ENCODE measurements at regions not wholly inside any gene's neighbourhood (a gene's known extent, or its start where the extent isn't known, plus 50 kb on each side); places are given as distances from the start of the nearest gene placed in this dataset.

GRCh38 chr13:33392794-33393405, 107.3 kb upstream of the STARD13 start:
- TF ChIP-seq CTCF (IDR thresholded peaks at IDR 0.05) = no peak
- no peak for TF ChIP-seq POLR2A (IDR thresholded peaks at IDR 0.05)

Measured in uterus (tissue), 2 donors.